HepG2 (cell line): ENCODE measurements at regions not wholly inside any gene's neighbourhood (a gene's known extent, or its start where the extent isn't known, plus 50 kb on each side); places are given as distances from the start of the nearest gene placed in this dataset.

Experiments
- BCL6 ChIP-seq: IDR thresholded peaks from 2 replicates; pipeline ENCODE4 v1.6.1; 2016; ENCODE audit warnings: missing genetic modification reagents, missing compliant biosample characterization
- CTCF ChIP-seq: sonication (generic); formaldehyde crosslinking; IDR thresholded peaks from 2 replicates; pipeline ENCODE4 v1.5.0; 2020; ENCODE audit warnings: mild to moderate bottlenecking, missing genetic modification reagents, moderate library complexity
- HNF4G ChIP-seq, 2 experiments: sonication (generic) in 1 of 2; formaldehyde crosslinking in 1 of 2; IDR thresholded peaks; 2 replicates each; pipeline versions ENCODE4 v1.4.0 to v1.6.1; 2011 to 2020; ENCODE audit warnings: borderline replicate concordance in 2 of 2, low read depth in 2 of 2, mild to moderate bottlenecking in 2 of 2, low read length in 1 of 2, missing genetic modification reagents in 1 of 2, moderate library complexity in 1 of 2
- NFE2 ChIP-seq: sonication (generic); formaldehyde crosslinking; IDR thresholded peaks from 2 replicates; pipeline ENCODE4 v1.4.0; 2020; ENCODE audit warnings: missing genetic modification reagents
- NR3C1 ChIP-seq: sonication (generic); formaldehyde crosslinking; IDR thresholded peaks from 2 replicates; pipeline ENCODE4 v1.4.0; 2020; ENCODE audit warnings: missing genetic modification reagents
- ZBTB8A ChIP-seq: sonication (generic); formaldehyde crosslinking; IDR thresholded peaks from 2 replicates; pipeline ENCODE4 v1.4.0; 2020; ENCODE audit warnings: mild to moderate bottlenecking, low read depth, missing genetic modification reagents, borderline replicate concordance
- ZFP91 ChIP-seq: sonication (generic); formaldehyde crosslinking; IDR thresholded peaks from 2 replicates; pipeline ENCODE4 v1.9.0; 2022; ENCODE audit warnings: missing genetic modification reagents, mild to moderate bottlenecking, borderline replicate concordance
- ZNF282 ChIP-seq: fragments of 450-650 bp; IDR thresholded peaks from 2 replicates; pipeline ENCODE4 v1.6.1; 2018; ENCODE audit not compliant: partially characterized antibody
- ZNF558 ChIP-seq: sonication (generic); formaldehyde crosslinking; IDR thresholded peaks from 2 replicates; pipeline ENCODE4 v1.9.0; 2022; ENCODE audit warnings: mild to moderate bottlenecking, missing genetic modification reagents, borderline replicate concordance
- TF ChIP-seq, protein P1 (sequence below): IDR thresholded peaks from 2 replicates; pipeline ENCODE4 v1.6.1; 2016; ENCODE audit warnings: missing compliant biosample characterization, missing genetic modification reagents, borderline replicate concordance

DNA sequence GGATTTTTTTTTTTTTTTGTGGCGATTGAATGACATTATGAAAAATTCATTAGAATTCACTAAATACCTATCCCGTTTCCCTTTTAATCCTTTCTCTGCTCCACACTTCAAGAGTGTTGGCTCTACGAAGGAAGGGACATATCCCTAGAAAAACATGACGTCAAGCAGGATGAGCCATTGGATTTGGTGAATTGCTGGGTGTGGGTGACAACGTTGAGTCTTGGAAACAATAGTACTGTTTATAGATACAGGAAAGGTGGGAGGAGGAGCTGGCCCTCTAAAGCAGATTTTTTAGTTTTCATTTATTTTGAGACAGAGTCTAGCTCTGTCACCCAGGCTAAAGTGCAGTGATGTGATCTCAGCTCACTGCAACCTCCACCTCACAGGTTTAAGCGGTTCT, 167.6 kb upstream of the FAM20A start:
- TF ChIP-seq NFE2 = no peak
- TF ChIP-seq, protein P1, sequence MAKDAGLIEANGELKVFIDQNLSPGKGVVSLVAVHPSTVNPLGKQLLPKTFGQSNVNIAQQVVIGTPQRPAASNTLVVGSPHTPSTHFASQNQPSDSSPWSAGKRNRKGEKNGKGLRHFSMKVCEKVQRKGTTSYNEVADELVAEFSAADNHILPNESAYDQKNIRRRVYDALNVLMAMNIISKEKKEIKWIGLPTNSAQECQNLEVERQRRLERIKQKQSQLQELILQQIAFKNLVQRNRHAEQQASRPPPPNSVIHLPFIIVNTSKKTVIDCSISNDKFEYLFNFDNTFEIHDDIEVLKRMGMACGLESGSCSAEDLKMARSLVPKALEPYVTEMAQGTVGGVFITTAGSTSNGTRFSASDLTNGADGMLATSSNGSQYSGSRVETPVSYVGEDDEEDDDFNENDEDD (CRISPR knock-in tag) = no peak
- TF ChIP-seq ZNF558 (CRISPR knock-in tag) = no peak
- TF ChIP-seq ZBTB8A (CRISPR knock-in tag) = no peak
- TF ChIP-seq CTCF = no peak
- no peak for TF ChIP-seq ZNF282
- TF ChIP-seq HNF4G (IDR thresholded peaks at IDR 0.05; ENCODE audit: borderline replicate concordance, low read depth, low read length) = no peak
- TF ChIP-seq HNF4G (CRISPR knock-in tag; IDR thresholded peaks at IDR 0.05; ENCODE audit: borderline replicate concordance, low read depth) = no peak
- TF ChIP-seq BCL6 (CRISPR knock-in tag) = no peak
- no peak for TF ChIP-seq NR3C1 (CRISPR knock-in tag)
- TF ChIP-seq ZFP91 (CRISPR knock-in tag) = no peak
